NCI-H526 (cell line): ENCODE measurements at regions not wholly inside any gene's neighbourhood (a gene's known extent, or its start where the extent isn't known, plus 50 kb on each side); places are given as distances from the start of the nearest gene placed in this dataset.

ENCODE experiments used
- DNase-seq, 2 experiments: peaks; one replicate each; lab custom pipeline; 2025; lab: John Stamatoyannopoulos, UW

GRCh38 chr2:33891616-33892015, 292.5 kb upstream of the FAM98A start:
- no peak for DNase-seq

DNA sequence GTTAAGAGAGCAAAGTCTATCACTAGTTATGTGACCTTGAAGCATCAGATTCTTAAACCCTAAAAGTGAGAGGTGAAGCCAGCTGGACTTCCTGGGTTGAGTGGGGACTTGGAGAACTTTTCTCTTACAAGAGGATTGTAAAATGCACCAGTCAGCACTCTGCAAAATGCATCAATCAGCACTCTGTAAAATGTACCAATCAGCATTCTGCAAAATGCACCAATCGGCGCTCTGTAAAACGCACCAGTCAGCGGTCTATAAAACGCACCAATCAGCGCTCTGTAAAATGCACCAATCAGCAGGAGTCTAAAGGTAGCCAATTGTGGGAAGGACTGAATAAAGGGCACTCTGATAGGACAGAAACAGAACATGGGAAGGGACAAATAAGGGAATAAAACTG, 291.6 kb upstream of the FAM98A start:
- no peak for DNase-seq

- no peak for DNase-seq
Measured at GRCh38 chr2:33877348-33878016, 278.4 kb upstream of the FAM98A start.

DNA sequence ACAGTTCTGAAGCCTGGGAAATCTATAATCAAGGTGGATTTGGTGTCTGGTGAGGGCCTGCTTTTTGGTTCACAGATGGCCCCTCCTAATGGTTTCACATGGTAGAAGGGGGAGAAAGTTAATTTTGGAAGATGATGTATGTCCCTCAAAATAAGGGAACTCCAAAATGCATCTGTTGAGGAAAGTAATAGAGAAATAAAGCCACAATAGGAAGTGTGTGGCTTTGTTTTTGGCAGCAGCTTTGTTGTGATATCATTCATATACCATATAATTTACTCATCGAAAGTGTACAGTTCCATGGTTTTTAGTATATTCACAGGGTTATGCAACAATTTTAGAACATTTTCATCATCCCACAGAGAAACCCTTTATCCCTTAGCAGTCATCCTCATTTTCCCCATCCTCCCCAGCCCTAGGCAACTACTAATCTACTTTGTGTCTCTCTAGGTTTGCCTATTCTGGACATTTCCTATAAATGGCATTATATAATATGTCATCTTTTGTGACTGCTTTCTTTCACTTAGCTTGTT, 274.0 kb upstream of the FAM98A start:
- DNase-seq, result no peak

- DNase-seq, result no peak
Measured at GRCh38 chr2:33859811-33860461, 260.8 kb upstream of the FAM98A start.

- no peak for DNase-seq
Measured at GRCh38 chr2:33859176-33859575, 260.1 kb upstream of the FAM98A start.

- DNase-seq, result no peak
Measured at GRCh38 chr2:33848486-33848885, 249.4 kb upstream of the FAM98A start.

- no peak for DNase-seq
Measured at GRCh38 chr2:33839791-33840190, 240.7 kb upstream of the FAM98A start.

- DNase-seq, result no peak
Measured at GRCh38 chr2:33836628-33837027, 237.5 kb upstream of the FAM98A start.

DNA sequence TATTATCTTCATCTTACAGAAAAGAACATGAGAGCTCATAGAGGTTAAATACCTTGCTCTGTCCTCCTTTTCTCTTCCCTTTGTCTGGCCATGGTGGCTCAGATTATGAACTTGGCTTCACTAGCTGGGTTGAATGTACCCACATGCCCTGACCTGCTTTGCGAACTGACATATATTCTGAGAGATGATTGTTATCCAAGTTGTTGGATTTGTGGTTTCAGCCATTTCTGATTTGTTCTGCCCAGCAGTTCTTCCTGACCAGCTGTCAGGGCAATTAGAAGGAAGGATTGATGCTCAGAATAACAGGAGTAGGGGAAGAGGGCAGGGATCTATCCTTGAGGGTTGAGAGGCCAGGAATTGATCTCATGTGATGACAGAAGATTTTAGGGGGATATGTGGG, 236.8 kb upstream of the FAM98A start:
- no peak for DNase-seq

- no peak for DNase-seq
Measured at GRCh38 chr2:33822964-33823363, 223.9 kb upstream of the FAM98A start.

DNA sequence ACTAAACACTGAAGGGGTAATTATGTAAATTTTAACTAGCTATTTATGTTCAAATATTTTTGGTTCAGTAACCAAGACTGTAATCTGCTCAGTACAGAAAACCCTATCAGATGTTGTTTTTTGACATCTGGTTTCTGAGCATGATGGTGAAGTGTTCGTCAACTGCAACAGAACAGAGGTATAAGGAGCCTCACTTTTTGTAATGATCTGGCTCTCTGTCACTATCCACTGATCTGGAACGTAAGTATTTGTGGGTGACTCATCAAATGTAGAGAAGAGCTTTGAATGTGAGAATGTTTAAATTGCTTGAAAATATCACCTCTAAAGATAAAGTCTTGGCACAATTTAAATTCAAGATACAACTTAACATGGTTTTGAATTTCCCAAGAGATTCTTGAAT, 213.6 kb upstream of the FAM98A start:
- DNase-seq, result no peak

- peak in 1 of 2 experiments; percentile 1 for DNase-seq
Measured at GRCh38 chr2:33810046-33810835, 211.1 kb upstream of the FAM98A start.

- no peak for DNase-seq
Measured at GRCh38 chr2:33806041-33806440, 206.9 kb upstream of the FAM98A start.

- no peak for DNase-seq
Measured at GRCh38 chr2:33804155-33804554, 205.1 kb upstream of the FAM98A start.

DNA sequence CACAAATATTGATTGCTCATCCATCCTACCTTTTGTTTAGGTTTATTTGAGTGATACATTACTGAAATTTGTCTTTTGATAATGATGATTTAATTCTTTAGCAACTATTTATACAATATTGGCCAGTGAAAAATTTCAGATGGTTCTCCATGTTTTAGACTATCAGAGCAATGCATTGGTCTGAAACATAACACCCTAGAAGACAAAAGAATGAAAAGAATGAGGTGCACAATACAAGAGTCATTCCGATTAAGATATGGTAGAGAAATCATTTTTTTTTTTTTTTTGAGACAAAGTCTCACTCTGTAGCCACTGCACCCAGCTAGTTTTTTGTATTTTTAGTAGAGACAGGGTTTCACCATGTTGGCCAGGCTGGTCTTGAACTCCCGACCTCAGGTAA, 197.4 kb upstream of the FAM98A start:
- DNase-seq, result no peak

DNA sequence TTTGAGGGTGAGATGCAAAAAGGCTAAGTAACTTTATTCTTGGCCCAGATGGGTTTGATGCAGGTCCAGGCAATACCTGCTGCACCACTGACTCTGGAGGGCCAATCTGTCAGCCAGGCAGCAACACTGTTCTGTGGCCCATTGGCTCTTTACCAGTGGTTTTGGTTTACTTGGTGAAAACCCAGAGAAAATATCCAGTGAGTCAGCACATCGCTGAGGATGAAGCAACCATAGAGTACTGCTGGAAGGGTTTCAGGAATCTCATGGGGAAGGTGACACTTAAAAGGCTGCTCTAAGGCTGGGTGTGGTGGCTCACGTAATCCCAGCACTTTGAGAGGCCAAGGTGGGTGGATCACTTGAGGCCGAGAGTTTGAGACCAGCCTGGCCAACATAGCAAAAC, 192.5 kb upstream of the FAM98A start:
- DNase-seq, result no peak

DNA sequence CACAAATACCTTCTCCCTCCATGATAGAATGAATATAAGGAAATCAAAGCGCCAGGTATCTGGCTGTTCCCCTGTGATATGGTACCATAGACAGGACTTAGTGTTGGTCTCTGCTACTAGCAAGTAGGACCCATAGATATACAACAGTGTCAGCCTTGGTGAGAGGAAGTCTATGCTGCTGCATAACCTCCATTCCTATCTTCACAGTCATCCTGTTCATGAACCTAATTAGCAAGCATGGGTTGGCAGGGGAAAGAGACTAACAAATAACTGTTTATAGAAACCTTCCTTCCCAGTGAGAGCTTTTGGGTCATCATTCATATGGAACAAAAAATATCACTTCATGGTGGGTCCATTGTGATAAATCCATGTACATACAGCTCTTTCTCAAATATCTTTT, 188.9 kb upstream of the FAM98A start:
- DNase-seq, result no peak

- no peak for DNase-seq
Measured at GRCh38 chr2:33786881-33787280, 187.8 kb upstream of the FAM98A start.

- DNase-seq, result no peak
Measured at GRCh38 chr2:33785201-33786106, 186.4 kb upstream of the FAM98A start.

DNA sequence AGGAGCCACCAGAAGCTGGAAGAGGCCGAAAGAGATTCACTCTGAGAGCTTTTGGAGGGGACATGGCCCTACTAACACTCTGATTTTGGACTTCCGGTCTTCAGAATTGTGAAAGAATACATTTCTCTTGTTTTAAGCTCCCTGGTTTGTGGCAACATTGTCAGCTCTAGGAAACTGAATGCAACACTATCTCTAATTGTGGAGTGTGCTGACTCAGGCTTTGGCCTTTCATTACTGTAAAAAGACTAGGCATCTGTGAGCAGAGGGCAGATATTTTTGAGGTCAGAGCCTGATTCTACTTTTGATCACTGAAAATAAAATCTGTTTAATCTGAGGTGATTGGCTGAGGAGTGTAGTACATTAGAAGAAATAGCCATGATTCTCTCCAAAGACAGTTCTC, 185.4 kb upstream of the FAM98A start:
- no peak for DNase-seq
